ENCODE measurements at regions not wholly inside any gene's neighbourhood (a gene's known extent, or its start where the extent isn't known, plus 50 kb on each side); places are given as distances from the start of the nearest gene placed in this dataset.

GRCh38 chr13:65336916-65337315 lies 1893.2 kb downstream of the PCDH9 start:
- TF ChIP-seq CTCF (IDR thresholded peaks at IDR 0.05) (no peak), POLR2AphosphoS5 (IDR thresholded peaks at IDR 0.05) (no peak), POLR2A (IDR thresholded peaks at IDR 0.05) (no peak)

Data from prostate gland (tissue), 2 donors.